GM03348 (cell line): ENCODE measurements at regions not wholly inside any gene's neighbourhood (a gene's known extent, or its start where the extent isn't known, plus 50 kb on each side); places are given as distances from the start of the nearest gene placed in this dataset.
"Not testable (repeated sequence)": the region's sequence is repeated elsewhere in the genome, so short reads cannot be mapped to it uniquely, and the experiment has no call there.

Experiments
- DNase-seq: peaks from one replicate; pipeline ENCODE4 v3.0.0; 2012; ENCODE audit warnings: low spot score

GRCh38 chr5:92879806-92880543, 701.0 kb downstream of the NR2F1-AS1 start:
- DNase-seq = no peak

- DNase-seq = no peak
Observed at GRCh38 chr5:92874790-92875189, 706.2 kb downstream of the NR2F1-AS1 start.

GRCh38 chr5:92868442-92868841, 712.6 kb downstream of the NR2F1-AS1 start:
- DNase-seq = no peak

- no peak for DNase-seq
Observed at GRCh38 chr5:92864591-92864990, 716.4 kb downstream of the NR2F1-AS1 start.

- no peak for DNase-seq
Observed at GRCh38 chr5:92863666-92864065, 717.4 kb downstream of the NR2F1-AS1 start.

- no peak for DNase-seq
Observed at GRCh38 chr5:92861531-92862285, 719.3 kb downstream of the NR2F1-AS1 start.

DNA sequence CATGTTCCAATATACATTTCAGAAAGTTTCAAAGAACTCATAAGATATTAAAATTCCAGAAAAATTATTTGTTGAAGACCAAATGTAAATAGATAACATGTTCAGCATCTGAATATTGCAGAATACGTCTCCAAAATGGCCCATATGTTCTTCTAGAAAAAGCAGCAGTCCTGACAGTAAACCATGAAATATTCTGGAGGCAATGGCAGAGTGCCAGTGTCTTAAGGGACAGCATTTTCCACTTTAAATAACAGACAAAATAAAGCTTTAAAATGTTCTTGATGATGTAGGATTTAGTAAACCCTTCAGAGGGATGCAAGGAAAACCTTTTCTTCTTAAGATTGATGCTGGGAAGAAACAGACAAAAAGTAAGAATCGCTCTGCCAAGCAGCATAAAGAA, 721.0 kb downstream of the NR2F1-AS1 start:
- DNase-seq = no peak

GRCh38 chr5:92852219-92852618, 728.8 kb downstream of the NR2F1-AS1 start:
- no peak for DNase-seq

GRCh38 chr5:92850886-92851285, 730.1 kb downstream of the NR2F1-AS1 start:
- DNase-seq = no peak

- no peak for DNase-seq
Observed at GRCh38 chr5:92849756-92850155, 731.3 kb downstream of the NR2F1-AS1 start.

GRCh38 chr5:92841604-92842155, 739.3 kb downstream of the NR2F1-AS1 start:
- no peak for DNase-seq

- DNase-seq = no peak
Observed at GRCh38 chr5:92838253-92838652, 742.8 kb downstream of the NR2F1-AS1 start.

- DNase-seq = peak; percentile 25
Observed at GRCh38 chr5:92836855-92837755, 743.9 kb downstream of the NR2F1-AS1 start.

DNA sequence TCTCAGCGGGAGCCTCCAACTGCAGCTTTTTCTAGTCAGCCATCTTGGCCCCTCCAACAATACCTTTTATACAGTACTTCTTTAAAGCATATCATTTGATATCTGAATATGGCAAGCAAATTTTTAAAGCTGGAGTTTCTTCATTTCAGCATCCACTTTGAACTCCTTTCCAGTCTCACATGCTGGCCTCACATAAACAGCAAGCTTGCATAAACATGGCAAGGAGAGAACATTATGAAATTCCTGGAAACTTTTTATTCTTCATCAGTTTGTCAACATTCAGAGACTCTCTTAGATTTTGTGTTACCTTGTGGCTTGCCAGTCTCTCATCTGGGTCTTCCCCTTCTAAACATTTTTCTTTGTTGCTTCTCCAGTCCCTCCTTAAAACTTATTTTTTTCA, 745.3 kb downstream of the NR2F1-AS1 start:
- DNase-seq = no peak

- not testable (repeated sequence) for DNase-seq
Observed at GRCh38 chr5:92823551-92823950, 757.5 kb downstream of the NR2F1-AS1 start.

GRCh38 chr5:92822183-92822582, 758.8 kb downstream of the NR2F1-AS1 start:
- DNase-seq = no peak

DNA sequence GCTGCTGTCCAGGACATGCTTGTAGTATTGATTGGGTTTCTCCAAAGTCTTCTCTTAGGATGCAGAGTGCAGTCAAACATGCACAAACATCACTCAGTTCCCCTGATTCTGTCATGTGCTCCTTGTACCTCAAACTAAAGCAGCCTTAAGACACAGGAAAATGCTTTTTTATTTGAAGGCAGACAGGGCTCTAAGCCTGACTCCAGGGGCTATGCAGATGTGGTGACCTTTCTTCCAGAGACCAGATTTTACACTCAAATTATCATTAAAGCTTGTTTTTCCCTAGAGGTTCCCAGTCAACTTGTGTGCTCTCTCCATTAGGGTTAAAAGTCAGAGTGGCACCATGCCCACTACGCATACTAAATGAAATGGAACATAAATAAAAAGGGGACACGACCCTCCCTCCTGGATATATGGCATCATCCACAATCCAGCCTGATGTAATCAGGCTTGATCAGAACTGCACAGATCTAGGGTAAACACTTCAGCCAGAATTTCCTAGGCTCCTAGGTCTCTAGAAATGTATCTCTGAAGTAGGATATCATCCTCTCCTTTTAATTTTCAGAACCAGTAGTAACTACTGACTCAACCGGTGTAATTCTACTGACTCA, 771.1 kb downstream of the NR2F1-AS1 start:
- no peak for DNase-seq

- no peak for DNase-seq
Observed at GRCh38 chr5:92808474-92808873, 772.5 kb downstream of the NR2F1-AS1 start.

DNA sequence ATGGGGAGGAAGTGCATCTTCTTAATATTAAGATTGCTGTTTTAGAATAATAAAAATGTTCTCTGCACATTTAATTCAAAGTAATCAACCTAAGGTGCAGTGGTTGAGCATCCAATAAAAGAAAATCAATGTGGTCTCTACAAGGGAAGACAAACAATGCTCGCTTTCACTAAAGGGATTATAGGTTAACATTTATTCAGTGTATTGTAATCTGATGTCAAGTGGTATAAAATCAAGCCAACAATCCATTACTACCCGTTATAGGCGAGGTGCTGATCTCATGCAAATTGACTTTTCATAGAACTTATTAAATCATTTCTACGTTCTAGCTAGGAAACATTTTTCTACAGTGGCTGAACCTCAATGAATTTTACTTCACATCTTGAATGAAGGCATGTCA, 773.9 kb downstream of the NR2F1-AS1 start:
- DNase-seq = no peak

DNA sequence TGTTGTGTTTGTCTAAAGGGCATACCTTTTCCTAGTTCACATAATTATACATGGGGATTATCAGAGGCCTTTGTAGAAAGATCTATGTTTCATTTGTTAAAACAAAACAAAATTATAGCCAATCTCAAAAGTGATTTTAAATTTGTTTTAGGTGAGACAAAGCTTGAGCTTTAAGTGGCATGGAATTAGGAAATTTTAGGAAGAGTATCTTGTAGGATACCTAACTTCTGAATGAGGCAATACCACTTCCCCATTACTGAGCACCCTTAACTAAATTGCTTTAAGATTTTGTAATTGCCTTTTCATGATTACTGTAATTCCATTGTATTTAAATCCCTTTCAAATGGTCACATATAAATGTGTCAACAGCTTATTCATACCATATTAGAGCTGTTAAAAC, 775.6 kb downstream of the NR2F1-AS1 start:
- no peak for DNase-seq

DNA sequence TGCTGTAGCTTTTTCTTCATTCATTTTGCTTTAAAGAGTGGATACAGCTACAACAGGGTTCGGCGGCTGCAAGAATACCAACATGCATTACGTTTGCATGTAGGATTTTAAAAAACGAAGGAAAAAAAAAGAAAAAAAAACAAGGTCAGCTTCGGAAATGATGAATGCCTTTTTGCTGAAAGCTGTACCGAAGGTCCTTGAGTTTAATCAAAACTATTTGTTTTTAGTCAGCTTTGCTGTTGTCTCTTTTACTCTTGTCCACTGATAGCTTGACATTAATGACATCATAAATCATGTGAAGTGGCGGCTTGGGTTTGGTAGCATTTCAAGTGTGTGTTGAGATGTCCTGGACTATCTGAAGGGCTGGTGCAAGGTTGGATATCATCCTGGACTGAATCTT, 779.1 kb downstream of the NR2F1-AS1 start:
- no peak for DNase-seq

GRCh38 chr5:92800365-92800764, 780.7 kb downstream of the NR2F1-AS1 start:
- DNase-seq = no peak
